NCI-H69 (cell line): ENCODE measurements at regions not wholly inside any gene's neighbourhood (a gene's known extent, or its start where the extent isn't known, plus 50 kb on each side); places are given as distances from the start of the nearest gene placed in this dataset.
"Not testable (repeated sequence)": the region's sequence is repeated elsewhere in the genome, so short reads cannot be mapped to it uniquely, and the experiment has no call there.

ENCODE experiments used
- DNase-seq: peaks from one replicate; lab custom pipeline; 2025; lab: John Stamatoyannopoulos, UW

DNA sequence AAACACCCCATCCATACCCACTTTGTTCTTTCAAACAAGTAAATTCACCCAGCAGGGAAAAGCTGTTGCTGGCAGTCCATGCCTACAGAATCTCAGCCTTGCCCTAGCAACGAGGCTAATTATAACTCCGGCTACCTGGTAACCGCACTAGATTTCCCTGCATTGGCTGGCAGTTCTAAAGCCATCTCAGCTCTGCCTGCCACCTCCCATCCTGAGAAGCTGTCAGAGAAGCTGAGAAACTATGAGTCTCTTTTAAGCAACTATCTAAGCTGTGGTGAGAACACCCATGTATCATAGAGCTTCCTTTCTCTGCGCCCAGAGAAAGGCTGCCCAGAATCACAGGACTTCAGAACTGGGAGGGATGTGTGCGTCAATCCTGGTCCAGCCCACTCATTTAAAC lies 126.5 kb upstream of the NBPF9 start:
- DNase-seq, result not testable (repeated sequence)

DNA sequence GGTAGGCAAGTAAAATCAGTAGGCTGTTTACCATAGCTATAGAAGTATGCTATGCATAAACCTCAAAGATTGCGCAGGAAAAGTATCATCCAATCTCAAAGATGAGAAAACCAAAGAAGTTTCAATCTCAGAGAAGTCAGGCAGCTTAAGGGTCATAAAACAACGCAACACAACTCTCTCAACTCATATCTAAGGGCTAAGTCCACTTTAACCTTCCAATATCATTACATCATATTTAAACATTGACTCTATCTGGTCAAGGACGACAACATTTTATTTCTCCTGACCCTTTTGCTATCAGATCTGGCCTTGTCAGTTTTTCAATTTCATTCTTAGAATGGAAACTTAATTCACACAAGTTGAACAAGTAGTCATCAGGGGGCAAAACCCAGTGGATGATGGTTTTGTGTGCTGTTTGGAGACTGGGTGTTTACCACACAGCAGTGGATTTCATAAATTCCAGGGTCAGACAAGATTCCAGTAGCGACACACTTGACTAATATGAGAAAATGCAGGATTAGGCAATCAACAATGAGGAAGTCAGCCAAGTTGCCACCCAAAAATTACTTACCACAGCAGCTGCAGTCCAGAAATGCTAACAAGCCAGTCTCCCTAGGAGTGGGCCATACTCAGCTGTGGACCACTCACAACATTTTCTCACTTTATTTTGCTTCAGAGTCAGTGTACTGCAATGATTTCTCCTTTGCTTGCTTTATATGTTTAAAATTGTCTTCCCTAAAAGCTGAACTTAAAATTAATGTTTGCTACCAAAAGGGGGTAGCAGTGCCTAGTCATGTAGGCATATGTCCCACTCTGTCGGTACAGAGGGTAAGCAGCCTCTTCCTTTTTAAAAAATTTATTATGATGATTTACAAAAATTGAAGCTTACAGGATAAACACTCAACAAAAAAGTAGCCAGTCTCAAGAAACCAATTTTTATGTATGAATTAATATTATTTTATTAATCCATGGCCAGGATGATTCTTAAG lies 131.9 kb upstream of the NBPF9 start:
- DNase-seq, result not testable (repeated sequence)

DNA sequence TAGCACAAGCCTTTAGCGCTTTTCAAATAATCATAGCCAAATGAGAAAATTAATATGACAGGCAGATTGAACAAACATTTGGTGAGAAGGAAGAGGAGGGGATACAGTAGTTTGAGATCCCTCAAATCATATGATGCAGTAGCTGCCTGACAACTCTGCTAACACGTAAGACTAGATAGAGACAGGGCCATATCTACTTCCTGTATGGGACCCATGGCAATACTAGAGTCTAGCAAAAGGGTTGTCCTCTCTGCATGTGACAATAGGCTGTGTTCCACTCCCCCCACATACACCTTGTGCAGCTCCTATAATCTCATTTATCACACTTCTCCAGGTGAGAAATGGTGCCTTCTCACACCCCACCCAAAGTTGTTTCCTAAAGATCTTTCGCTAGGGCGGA lies 134.2 kb upstream of the NBPF9 start:
- not testable (repeated sequence) for DNase-seq

DNA sequence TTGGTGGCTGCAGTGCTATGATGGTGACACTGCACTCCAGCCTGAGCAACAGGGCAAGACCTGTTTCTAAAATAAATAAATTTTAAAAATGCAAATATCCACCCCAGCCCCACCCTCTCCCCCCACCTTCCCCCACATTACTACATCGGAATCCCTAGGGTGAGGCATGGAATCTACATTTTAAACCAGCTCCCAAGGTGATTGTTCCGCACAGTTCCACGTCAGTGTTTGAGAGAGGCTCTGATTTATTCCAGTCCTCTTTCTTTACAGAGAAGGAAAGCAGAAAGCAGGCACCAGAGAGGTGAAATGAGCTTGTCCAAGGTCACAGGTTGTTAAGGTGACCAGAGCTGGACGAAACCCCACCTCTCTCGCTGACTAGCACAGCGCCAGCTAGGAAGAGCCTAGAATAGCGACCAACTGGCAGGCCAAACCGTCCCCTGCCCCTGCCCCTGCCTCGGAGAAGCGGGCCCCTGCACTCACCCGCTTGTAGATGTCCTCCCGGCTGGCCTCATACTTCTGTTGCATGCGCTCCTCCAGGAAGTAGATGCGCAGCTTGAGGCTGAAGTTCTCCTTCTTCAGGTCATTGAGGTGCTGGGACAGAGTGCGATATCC lies 136.7 kb upstream of the NBPF9 start:
- not testable (repeated sequence) for DNase-seq

DNA sequence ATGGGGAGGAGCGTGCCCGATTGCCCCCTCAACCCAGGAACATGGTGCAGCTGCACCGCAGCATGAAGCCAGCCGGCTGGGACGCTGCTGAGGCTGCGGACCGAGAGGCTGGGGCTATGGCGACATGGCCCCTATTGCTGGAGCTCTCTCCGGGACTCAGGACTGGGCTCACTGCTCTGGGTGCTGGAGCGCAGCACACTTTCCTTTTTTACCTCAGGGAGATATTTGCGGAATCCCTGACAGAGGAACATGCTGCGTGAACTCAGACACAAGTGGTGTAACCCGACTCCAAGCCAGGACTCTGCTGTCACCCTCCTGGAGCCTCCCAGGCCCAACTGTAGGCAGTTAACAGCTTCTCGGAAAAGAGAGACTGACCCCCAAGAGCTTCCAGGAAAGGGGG lies 137.2 kb upstream of the NBPF9 start:
- not testable (repeated sequence) for DNase-seq

DNA sequence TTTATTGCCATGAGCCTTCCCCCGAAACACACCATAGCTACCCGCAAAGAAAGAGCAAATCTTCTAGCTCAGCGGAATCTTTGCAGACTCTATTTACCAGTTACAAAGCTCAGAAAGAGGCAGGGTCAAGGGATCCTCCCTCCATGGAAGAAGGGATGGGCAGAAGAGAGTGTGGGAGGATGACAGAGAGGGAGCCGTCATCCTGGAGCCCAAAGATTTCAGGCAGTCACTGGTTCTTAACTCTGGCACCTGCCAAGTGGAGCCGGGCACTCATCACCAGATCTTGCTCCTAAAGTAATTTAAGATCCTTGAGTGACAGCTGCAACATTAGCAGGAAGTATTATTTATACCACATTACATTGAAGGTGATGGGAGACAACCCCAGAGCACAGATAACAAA lies 137.9 kb upstream of the NBPF9 start:
- not testable (repeated sequence) for DNase-seq

DNA sequence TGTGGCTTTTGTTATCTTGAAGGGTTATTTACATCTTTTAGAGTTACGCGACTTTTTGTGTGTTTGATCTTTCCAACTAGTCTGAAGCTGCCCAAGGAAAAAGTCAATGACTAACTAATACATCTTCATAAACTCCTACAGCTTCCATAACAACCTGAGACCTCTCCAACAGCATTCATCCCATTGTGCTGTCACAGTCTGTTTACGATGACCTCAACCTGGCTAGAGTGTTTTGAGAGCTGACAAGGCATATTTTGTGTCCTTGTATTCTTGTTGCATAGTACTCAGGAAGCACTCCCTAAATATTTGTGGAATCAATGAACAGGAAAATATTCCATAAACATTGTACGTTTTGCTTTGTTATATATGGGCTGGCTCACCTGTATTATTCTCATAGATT lies 140.2 kb upstream of the NBPF9 start:
- not testable (repeated sequence) for DNase-seq

DNA sequence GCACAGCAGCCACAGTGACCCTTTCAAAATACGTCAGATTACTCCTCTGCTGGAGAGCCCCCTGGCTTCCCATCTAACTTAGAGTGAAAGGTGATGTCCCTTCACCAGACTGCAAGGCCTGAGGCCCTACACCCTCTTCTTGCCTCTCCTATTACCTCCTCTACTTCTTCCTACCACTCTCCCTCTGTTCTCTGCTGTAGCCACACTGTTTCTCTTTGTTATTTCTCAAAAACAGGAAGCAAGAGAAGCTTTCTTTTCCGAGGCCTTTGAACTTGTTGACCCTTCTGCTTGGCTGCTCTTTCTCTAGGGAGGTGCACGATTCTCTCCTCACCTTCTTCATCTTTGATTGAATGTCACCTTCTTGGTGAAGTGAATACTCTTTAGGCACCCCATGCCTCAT lies 141.3 kb upstream of the NBPF9 start:
- DNase-seq, result not testable (repeated sequence)

DNA sequence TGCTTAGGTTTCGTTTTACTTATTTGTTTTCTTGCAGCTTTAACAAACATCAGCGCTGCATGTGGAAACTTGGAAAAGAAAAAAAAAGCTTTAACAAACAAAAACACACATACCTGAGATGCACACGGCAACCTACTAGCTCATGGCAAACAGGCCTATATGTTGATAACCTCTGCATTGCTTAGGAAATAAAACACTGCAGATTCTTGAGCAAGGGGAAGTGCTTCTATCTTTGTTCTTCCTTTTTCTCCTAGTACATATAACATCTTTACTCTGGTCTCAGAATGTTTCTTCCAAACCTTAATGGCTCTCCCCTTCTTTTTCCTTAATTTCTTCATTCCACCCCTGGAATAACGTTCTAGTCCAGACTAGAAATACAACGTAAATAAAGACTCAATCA lies 142.9 kb upstream of the NBPF9 start:
- not testable (repeated sequence) for DNase-seq

DNA sequence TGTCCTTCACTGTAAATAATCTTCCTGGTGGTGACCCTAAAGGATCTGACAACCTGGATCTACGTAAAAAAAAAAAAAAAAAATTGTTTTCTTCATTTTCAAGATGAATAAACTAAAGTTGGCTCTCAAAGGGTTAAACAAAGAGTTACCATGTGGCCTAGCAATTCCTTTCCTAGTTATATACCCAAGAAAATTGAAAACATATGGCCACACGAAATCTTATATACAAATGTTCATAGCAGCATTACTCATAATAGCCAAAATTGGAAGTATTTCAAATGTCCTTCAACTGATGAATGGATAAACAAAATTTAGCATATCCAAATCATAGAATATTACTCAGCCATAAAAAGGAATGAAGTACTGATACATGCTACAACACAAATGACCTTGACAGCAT lies 145.3 kb upstream of the NBPF9 start:
- DNase-seq, result not testable (repeated sequence)

DNA sequence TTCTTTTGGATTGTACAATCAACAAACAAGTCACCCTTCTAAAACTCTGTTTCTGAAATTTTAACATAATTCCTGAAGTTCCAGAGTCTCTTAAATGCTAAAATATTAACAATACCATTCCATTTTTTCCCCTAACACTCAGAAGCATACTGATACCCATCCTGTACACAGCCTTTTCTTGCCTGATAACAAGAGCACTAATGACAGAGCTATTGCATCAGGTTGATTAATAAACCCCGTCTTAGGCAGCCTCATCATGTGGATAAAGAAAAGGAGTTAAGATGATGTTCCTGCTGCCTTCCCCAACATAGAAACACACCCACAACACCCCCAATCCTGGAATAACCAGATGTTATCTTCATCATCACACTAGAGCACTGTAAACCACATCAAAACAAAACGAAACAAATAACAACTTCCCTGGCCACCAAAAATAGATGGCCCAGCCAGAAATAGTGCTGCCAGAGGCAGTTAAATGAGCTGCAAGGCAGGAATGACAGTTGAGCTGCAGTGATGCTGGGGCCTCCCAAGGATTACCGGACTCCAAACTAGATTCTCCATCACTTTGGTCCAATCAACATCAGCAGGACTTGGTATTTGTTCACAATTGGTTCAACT lies 146.6 kb upstream of the NBPF9 start:
- DNase-seq, result not testable (repeated sequence)

DNA sequence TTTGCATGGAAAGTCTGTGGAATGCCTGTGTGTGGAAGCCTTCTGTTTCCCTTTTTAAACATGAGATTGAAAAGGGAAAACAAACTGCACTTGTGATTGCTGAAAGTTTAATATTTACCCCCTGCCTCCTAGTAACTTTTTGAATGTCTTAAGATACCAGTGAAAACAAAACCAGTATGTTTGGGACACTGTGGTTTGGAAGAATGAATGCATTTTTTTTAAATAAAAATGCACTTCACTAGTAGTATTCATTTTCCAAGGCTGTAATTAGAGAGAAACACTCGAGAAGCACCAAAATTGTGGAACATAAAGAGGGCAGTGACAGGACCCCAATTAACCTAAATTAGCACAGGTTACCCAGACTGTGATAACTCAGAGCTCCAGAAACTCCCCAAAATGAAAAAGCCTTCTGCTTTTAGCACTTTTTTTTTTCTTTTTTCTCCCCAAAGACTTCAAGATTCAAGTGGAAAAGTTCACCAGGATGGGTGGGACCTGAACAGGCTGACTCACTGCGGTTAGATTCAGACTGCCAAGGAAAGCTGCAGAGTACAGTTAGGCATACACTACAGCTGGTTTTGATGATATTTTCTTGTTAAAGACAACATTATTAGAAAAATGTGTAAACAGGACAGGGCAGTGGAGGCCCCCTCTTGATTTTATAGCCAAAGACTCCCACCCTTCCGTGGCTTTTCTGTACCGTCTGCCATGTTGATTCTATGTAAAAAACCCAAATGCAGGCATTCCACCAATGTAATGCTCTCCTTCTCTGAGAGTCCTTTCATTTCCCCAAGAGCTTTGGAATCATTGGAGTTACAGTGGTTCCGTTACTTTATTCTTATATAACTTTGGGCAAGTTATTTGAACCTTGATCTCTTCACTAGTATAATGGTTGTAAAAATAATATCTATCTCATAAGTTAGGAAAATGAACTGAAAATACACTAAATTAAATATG lies 151.8 kb upstream of the NBPF9 start:
- DNase-seq, result not testable (repeated sequence)

DNA sequence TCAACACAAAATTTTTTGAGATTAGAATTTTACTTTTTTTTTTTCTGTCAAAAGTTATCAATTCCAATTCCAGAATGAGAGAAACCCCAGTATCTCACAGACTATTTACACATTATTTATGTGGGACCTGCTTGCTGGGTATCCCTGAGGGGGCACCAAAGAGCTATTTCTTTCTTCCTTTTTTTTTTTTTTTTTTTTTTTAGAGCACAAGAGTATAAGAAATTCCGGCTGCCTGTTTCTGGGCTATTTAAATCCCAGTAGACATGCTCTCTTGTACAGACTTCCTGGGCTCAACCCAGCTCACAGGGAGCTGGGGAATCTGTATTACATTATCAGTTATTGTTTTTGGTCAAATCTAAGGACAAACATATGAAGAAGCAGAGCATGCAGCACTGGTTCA lies 156.9 kb upstream of the NBPF9 start:
- not testable (repeated sequence) for DNase-seq

DNA sequence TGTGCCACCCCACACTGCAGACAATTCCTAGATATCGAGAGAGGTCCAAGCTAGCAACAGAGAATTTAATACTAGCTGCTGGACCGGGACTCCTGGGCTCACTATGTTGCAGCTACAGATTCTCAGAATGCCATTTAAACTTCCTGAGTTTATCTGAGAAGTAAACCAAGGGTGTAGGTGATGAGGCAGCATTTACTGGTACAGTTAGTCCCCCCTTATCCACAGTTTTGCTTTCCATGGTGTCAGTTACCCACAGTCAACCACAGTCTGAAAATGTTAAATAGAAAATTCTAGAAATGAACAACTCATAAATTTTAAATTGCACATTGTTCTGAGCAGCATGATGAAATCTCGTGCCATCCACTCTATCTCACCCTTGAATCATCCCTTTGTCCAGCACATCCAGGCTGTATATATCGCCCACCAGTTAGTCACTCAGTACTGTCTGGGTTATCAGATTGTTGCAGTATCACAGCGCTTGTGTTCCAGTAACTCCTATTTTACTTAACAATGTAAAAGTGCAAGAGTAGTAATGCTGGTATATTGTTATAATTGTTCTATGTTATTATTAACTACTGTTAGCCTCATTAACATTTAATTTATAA lies 157.5 kb upstream of the NBPF9 start:
- not testable (repeated sequence) for DNase-seq

DNA sequence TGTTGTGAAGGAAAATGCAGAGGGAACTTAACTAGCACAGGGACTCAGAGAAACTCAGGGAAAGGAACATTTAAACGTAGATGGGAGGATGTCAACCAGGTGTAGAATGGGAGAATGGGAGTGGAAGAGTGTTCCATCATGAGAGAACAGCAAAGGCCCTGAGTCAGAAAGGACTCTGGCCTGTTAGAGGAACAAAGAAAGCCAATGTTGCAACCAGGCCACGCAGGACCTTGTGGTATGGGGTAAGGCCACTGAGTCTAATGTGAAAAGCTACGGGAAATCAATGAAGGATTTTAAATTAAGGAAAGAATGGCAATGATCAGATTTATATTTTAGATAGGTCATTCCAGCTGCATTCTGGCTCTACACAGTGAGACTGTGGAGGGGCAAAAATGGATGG lies 163.9 kb upstream of the NBPF9 start:
- DNase-seq, result not testable (repeated sequence)

DNA sequence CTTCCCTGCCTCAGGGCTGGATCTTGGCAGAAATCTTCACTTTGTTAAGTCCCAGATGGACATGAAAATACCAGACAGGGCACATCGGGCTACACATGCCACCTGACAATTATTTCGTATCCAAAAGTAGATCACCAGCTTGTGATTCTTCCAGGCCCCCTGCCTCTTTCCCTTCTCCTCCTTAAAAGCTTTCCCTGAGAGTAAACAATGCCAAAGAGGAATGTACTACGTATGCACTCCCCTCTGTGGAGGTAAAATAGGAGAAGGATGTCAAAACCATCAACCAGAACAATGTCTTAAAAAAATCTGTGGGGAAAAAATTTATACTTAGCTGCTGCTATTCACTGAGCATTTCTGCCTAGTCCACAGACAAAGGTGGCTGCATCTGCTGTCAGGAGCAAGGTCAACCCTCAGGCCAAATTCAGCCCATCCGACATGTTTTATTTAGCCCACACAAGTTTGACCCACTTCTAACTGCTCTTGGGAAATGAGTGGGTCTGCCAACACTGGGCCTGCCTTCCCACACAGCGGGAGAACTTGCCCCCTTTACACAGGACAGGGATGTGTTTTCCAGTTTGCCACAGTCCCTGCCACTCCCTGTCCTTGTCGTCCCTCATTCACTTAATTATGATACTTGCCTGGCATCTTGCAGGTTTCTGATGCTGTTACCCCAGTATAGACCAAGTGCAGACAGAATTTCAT lies 165.8 kb upstream of the NBPF9 start:
- DNase-seq, result not testable (repeated sequence)

DNA sequence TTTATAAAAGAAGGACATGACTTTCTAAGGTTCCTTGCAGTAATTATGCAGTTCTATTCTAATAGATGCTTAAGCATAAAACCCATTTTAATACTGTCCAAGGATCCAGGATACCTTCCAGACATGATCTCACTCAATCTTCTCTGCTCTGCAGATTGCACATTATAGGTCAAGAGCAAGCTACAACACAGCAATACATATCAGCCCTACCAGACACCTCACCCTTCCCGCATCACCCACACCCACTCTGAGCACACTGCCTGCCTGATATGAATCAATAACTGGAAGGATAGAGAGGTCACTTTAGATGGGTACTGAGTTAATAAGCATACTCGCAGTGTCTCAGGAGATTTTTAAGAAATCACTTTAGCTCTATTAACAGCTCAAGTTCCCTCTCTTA lies 166.5 kb upstream of the NBPF9 start:
- not testable (repeated sequence) for DNase-seq

DNA sequence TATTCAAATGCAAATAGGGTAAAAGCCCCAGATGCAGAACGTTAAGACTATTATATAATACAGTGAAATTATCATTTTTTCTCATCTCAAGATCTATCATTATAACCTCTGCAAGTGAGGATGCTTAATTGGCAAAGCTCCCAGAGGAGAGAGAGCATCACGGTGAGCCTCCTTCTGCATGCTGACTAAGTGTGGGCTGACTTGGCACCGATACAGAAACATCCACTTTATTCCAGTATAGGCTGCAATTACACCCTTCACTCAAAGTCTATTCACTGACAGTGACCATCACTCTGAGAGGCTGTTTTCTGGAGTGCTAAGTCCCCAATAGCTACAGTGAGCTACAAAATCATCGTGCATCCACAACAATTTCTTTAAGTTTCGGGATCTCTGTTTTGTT lies 171.1 kb upstream of the NBPF9 start:
- DNase-seq, result not testable (repeated sequence)

DNA sequence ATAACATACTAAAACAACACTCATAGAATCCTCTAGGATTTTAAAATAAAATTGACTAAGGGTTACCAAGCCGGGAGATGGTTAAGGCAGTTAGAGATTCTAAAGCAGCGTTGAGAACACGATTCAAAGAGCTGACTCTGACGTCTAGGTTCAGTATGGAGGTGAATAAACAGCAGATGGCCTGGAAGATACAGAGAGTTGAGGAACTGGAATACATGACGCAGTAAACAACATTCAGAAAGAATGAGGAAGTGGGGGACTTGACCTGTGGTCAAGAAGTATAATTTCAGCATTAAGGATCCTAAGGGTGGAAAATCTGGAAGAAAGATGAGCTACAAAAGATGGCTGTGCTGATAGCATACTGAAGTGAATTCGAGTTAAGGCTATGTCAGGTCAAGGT lies 172.5 kb upstream of the NBPF9 start:
- not testable (repeated sequence) for DNase-seq

DNA sequence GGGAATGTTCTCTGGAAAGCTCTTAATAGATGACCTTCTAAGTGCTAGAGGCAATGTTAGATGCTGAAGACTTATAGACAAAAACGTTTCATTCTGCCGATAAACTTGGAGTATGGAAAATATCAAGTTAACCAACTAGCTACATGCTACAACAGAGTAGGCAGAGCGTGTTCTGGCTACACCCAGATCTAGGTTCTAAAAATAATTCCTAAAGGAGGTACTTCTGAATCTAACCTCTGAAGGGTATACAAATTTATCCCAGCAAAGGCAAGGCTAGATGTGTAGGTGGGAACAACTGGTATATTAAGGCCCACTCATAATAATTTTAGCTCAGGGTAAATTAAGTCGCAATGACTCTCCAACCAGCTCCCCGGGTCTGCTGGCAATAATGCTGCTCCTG lies 173.1 kb upstream of the NBPF9 start:
- not testable (repeated sequence) for DNase-seq
